ENCODE measurements at regions not wholly inside any gene's neighbourhood (a gene's known extent, or its start where the extent isn't known, plus 50 kb on each side); places are given as distances from the start of the nearest gene placed in this dataset.

- H3K4me3 ChIP-seq (ENCODE audit: low read depth, low read length): no peak overlapping the region
- TF ChIP-seq CTCF (conservative IDR thresholded peaks at IDR 0.05; ENCODE audit: low read depth, low read length): no peak
- DNase-seq (ENCODE audit: low read depth): no peak
Observed at GRCh38 chr15:81907521-81907920, 138.3 kb downstream of the MEX3B start.

- no peak for TF ChIP-seq CTCF (conservative IDR thresholded peaks at IDR 0.05; ENCODE audit: low read depth, low read length)
- no peak overlapping the region for H3K4me3 ChIP-seq (ENCODE audit: low read depth, low read length)
- no peak for DNase-seq (ENCODE audit: low read depth)
Observed at GRCh38 chr15:81905889-81906288, 139.9 kb downstream of the MEX3B start.

- DNase-seq (ENCODE audit: low read depth): no peak
- no peak overlapping the region for H3K4me3 ChIP-seq (ENCODE audit: low read depth, low read length)
- TF ChIP-seq CTCF (conservative IDR thresholded peaks at IDR 0.05; ENCODE audit: low read depth, low read length): no peak
Observed at GRCh38 chr15:81901319-81901718, 144.5 kb downstream of the MEX3B start.

- H3K4me3 ChIP-seq (ENCODE audit: low read depth, low read length): no peak overlapping the region
- DNase-seq (ENCODE audit: low read depth): no peak
- no peak for TF ChIP-seq CTCF (conservative IDR thresholded peaks at IDR 0.05; ENCODE audit: low read depth, low read length)
Observed at GRCh38 chr15:81899730-81900129, 146.1 kb downstream of the MEX3B start.

- H3K4me3 ChIP-seq (ENCODE audit: low read depth, low read length): no peak overlapping the region
- no peak for DNase-seq (ENCODE audit: low read depth)
- TF ChIP-seq CTCF (conservative IDR thresholded peaks at IDR 0.05; ENCODE audit: low read depth, low read length): no peak
Observed at GRCh38 chr15:81899024-81899423, 146.8 kb downstream of the MEX3B start.

- peak; percentile 87 for DNase-seq (ENCODE audit: low read depth)
- no peak for TF ChIP-seq CTCF (conservative IDR thresholded peaks at IDR 0.05; ENCODE audit: low read depth, low read length)
- H3K4me3 ChIP-seq (ENCODE audit: low read depth, low read length): no peak overlapping the region
Observed at GRCh38 chr15:81897057-81897677, 148.7 kb downstream of the MEX3B start.

- TF ChIP-seq CTCF (conservative IDR thresholded peaks at IDR 0.05; ENCODE audit: low read depth, low read length): no peak
- DNase-seq (ENCODE audit: low read depth): no peak
- H3K4me3 ChIP-seq (ENCODE audit: low read depth, low read length): no peak overlapping the region
Observed at GRCh38 chr15:81896356-81896755, 149.5 kb downstream of the MEX3B start.
